Skeletal muscle satellite cell (primary cell): ENCODE measurements at regions not wholly inside any gene's neighbourhood (a gene's known extent, or its start where the extent isn't known, plus 50 kb on each side); places are given as distances from the start of the nearest gene placed in this dataset.

Experiments used
- H3K27me3 ChIP-seq: 2 replicates; pipeline ENCODE4 v1.7.0; 2013; ENCODE audit warnings: low read length; ENCODE audit not compliant: control insufficient read depth, insufficient read depth
- H3K36me3 ChIP-seq: 2 replicates; pipeline ENCODE4 v1.7.0; 2013; ENCODE audit warnings: mild to moderate bottlenecking, control low read depth, low read length; ENCODE audit not compliant: insufficient read depth
- H3K4me1 ChIP-seq: 2 replicates; pipeline ENCODE4 v1.7.0; 2013; ENCODE audit warnings: low read length; ENCODE audit not compliant: control insufficient read depth, insufficient read depth
- H3K4me2 ChIP-seq: 2 replicates; pipeline ENCODE4 v1.7.0; 2013; ENCODE audit warnings: mild to moderate bottlenecking, low read length
- H3K4me3 ChIP-seq: 2 replicates; pipeline ENCODE4 v1.7.0; 2013; ENCODE audit warnings: low read length
- H3K9ac ChIP-seq: 2 replicates; pipeline ENCODE4 v1.7.0; 2013; ENCODE audit warnings: mild to moderate bottlenecking, low read depth, low read length, moderate library complexity
- H3K9me3 ChIP-seq: replicated peaks from 2 replicates; pipeline ENCODE4 v1.7.0; 2013; ENCODE audit warnings: mild to moderate bottlenecking, control low read depth, low read length

- no peaks in the 10 kb centered on the region for H3K4me1 ChIP-seq
- H3K27me3 ChIP-seq = no peaks in the 10 kb centered on the region
- H3K9ac ChIP-seq = no peak overlapping the region
- H3K9me3 ChIP-seq = no peaks in the 10 kb centered on the region
- no peaks in the 10 kb centered on the region for H3K36me3 ChIP-seq
- no peak overlapping the region for H3K4me2 ChIP-seq
- H3K4me3 ChIP-seq = no peak overlapping the region
Measured at GRCh38 chr11:116427903-116428637, 344.7 kb downstream of the BUD13 start.

DNA sequence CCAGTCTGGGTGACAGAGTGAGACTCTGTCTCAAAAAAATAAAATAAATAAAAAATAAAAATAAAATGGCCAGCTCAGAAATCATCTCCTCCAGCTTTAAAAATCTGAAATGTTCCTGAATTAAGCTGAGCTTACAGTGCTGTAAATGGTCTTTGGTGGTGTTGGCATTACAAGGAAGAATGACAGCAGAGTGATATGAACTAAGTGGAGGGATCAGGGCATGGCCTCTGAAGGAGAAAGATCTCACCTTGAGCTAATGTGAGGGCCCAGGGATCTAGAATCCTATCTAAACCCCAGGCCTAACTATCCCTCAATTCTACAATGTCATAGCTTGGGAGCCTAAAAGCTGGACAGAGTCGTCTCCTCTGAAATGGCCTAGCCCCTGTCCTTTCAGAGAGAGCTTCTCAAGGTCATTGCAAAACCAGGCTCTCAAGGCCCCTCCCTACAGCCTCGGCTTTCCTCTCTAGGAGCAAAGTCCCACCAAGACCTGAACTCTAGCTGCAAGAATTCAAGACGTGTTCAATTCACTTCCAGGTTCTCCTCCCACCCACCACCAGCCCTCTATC, 345.4 kb downstream of the BUD13 start:
- no peaks in the 10 kb centered on the region for H3K9me3 ChIP-seq
- H3K4me1 ChIP-seq = no peaks in the 10 kb centered on the region
- H3K9ac ChIP-seq = no peak overlapping the region
- no peaks in the 10 kb centered on the region for H3K36me3 ChIP-seq
- no peaks in the 10 kb centered on the region for H3K27me3 ChIP-seq
- no peak overlapping the region for H3K4me2 ChIP-seq
- H3K4me3 ChIP-seq = no peak overlapping the region

DNA sequence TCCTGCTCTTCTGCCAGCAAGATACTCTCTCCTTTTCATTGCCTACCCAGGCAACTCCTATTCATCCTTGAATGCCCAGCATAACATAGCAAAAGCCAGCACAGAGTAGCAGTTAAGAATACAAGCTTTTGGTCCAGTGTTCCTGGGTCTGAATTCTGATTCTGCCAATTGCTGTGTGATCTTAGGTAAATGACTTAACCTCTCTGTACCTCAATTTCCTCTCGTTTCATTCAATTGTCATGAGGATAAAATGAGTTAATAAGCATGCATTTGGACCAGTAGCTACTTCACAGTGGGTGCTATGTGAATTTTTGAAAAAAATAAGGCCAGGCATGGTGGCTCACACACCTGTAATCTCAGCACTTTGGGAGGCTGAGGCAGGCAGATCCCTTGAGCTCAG, 346.0 kb downstream of the BUD13 start:
- Histone ChIP-seq H3K9me3 (no peaks in the 10 kb centered on the region), H3K4me3 (no peak overlapping the region), H3K27me3 (no peaks in the 10 kb centered on the region), H3K36me3 (no peaks in the 10 kb centered on the region), H3K9ac (no peak overlapping the region), H3K4me2 (no peak overlapping the region), H3K4me1 (no peaks in the 10 kb centered on the region)

DNA sequence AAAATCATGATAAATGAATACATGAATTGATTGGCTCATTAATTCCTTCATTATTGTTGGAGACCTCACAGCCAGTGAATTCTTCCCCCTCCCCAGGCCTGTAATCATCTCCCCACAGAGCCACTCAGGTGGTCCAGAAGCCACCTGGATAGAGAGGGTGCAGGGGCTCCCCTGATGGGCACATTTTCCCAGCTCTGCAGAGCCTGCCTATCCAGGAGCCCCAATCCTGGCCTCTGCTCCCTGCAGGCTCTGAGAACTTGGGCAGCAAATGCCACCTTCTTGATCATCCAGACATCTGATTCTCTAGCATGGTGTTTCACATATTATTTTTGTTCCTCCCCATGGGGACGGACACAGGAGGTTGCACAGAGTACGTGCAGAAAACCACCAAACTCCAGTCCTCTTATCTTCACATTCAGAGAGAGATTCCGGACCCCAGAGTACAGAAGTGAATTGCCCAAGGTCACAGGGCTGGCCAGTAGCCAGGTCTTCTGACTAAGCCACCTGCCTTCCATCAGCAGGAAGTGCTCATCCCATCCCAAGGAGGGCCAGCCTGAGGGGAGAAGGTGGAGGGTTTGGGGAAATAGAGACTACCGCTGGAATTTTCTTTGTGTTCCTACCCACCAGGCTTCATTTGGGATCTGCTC, 348.0 kb downstream of the BUD13 start:
- Histone ChIP-seq H3K9me3 (no peaks in the 10 kb centered on the region), H3K4me2 (no peak overlapping the region), H3K4me1 (no peaks in the 10 kb centered on the region)

GRCh38 chr11:116422956-116423600, 349.7 kb downstream of the BUD13 start:
- H3K4me3 ChIP-seq = no peak overlapping the region
- H3K9ac ChIP-seq = no peak overlapping the region
- no peaks in the 10 kb centered on the region for H3K36me3 ChIP-seq
- no peaks in the 10 kb centered on the region for H3K9me3 ChIP-seq
- H3K4me2 ChIP-seq = no peak overlapping the region
- H3K4me1 ChIP-seq = no peaks in the 10 kb centered on the region
- H3K27me3 ChIP-seq = no peaks in the 10 kb centered on the region

More for the DNA sequence above, 348.0 kb downstream of the BUD13 start:
- Histone ChIP-seq H3K36me3 (no peaks in the 10 kb centered on the region), H3K9ac (no peak overlapping the region), H3K27me3 (no peaks in the 10 kb centered on the region), H3K4me3 (no peak overlapping the region)

GRCh38 chr11:116422556-116422955, 350.2 kb downstream of the BUD13 start:
- no peak overlapping the region for H3K4me3 ChIP-seq
- no peaks in the 10 kb centered on the region for H3K27me3 ChIP-seq
- H3K9me3 ChIP-seq = no peaks in the 10 kb centered on the region

DNA sequence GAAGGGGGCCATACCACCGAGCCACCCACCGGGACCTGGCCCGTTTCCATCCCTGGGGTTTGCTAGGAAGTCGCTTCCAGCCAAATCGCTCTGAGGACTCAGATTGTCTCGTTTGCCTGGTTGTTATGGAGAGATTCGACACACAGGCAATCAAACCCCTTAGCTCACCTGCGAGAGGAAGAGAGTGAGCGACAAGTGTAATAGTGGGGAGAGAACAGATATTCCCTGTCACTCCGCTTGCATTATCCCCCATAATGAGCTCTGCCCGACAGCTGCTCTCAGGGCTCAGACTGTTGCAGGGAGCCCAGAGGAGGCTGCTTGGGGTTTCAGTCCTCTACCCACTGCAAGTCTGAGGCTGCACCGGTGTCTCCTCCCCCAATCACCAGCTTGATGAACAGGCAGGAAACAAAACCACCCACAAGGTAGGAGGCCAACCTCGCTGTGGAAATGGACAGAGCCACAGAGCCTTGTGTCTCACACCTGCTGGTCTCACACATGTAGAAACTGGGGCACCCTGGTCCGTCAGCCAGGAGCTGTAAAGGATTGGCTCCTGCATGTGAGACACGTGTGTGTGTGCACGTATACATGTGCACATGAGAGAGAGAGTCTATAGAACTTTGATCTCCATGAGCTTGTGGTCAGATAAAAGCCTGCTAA, 351.1 kb downstream of the BUD13 start:
- no peaks in the 10 kb centered on the region for H3K27me3 ChIP-seq
- no peak overlapping the region for H3K9ac ChIP-seq
- H3K4me1 ChIP-seq = no peaks in the 10 kb centered on the region
- H3K4me3 ChIP-seq = no peak overlapping the region
- no peaks in the 10 kb centered on the region for H3K36me3 ChIP-seq
- no peaks in the 10 kb centered on the region for H3K9me3 ChIP-seq
- H3K4me2 ChIP-seq = no peak overlapping the region

More at GRCh38 chr11:116422556-116422955, 350.2 kb downstream of the BUD13 start:
- H3K36me3 ChIP-seq = no peaks in the 10 kb centered on the region
- no peak overlapping the region for H3K4me2 ChIP-seq
- no peaks in the 10 kb centered on the region for H3K4me1 ChIP-seq
- no peak overlapping the region for H3K9ac ChIP-seq

DNA sequence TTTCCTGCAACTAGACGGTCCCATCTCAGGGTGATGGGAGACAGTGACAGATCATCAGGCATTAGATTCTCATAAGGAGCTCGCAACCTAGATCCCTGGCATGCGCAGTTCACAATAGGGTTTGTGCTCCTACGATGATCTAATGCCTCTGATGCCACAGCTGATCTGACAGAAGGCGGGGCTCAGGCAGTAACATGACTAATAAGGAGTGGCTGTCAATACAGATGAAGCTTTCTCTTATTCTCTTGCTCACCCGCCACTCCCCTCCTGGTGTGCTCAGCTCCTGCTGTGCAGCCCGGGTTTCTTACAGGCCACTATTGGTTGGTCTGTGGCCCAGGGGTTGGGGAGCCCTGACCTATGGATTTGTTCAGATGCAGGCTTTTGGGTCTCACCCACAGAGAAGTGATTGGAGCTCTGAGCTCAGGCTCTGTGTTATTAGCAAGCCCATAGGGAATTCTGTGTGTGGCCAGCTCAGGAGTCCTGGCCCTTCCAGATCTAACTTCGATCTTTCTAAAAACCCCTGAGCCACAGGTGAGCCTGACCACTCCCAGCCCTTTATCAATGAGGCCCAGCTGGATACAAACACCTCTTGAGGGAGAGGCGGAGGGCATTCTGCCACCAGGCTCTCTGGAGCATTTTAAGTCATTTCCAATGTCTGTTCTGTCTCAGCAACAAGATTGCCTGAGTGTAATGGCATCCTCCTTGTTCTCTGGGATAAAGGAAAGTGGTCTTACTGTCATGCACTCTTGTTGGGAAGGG, 351.8 kb downstream of the BUD13 start:
- Histone ChIP-seq H3K9me3 (no peaks in the 10 kb centered on the region), H3K4me3 (no peak overlapping the region), H3K4me2 (no peak overlapping the region), H3K4me1 (no peaks in the 10 kb centered on the region), H3K36me3 (no peaks in the 10 kb centered on the region), H3K9ac (no peak overlapping the region), H3K27me3 (no peaks in the 10 kb centered on the region)

DNA sequence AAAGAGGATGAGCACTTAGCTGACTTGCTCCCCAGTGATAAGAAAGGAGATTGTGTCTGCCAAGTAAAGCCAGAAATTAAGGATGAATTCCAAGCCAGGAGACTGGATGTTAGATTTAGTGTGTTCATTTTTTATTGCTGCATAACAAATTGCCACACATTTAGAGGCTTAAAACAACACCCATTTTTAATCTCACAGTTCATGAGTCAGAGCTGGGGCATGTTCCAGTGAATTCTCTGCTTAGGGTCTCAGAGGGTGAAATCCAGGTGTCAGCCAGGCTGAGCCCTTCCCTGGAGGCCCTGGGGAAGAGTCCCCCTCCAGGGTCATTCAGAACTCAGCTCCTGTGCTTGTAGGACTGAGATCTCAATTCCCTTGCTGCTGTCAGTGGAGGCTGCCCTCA, 352.8 kb downstream of the BUD13 start:
- no peaks in the 10 kb centered on the region for H3K36me3 ChIP-seq
- H3K4me1 ChIP-seq = no peaks in the 10 kb centered on the region

DNA sequence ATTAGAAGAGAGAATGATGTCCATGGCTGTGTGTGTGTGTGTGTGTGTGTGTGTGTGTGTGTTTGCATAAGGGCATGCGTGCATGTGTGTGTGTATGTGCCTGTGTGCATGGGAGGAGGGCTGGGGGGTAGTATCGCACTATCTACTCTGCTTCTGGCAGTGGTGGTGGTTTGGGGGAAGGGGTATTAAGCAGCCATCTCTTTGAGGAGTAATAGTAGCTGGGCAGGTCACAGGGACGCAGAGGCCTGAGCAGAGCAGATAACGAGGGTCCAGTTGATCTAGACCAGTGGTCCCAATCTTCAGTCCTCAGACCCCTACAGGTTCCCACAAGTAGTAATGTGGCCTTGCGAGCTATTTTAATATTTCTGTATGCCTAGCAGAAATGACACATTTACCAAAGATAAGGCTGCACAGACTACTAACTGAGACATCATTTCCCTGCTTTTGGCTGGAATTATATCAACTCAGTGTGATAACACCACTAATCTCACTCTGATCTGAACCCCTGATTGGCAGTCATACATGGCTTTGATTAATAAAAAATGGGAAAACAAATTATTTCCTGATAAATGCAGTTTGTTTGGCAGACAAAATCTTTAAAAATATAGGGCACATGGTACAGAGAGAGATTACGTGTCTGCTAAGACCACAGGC, 354.3 kb downstream of the BUD13 start:
- Histone ChIP-seq H3K9me3 (no peaks in the 10 kb centered on the region), H3K4me3 (no peak overlapping the region), H3K9ac (no peak overlapping the region), H3K36me3 (no peaks in the 10 kb centered on the region), H3K4me1 (no peaks in the 10 kb centered on the region), H3K27me3 (no peaks in the 10 kb centered on the region), H3K4me2 (no peak overlapping the region)

More for the DNA sequence above, 352.8 kb downstream of the BUD13 start:
- H3K27me3 ChIP-seq = no peaks in the 10 kb centered on the region
- no peaks in the 10 kb centered on the region for H3K9me3 ChIP-seq
- H3K4me3 ChIP-seq = no peak overlapping the region
- H3K9ac ChIP-seq = no peak overlapping the region
- H3K4me2 ChIP-seq = no peak overlapping the region
